Globus pallidus (tissue), 1 donor: ENCODE measurements at regions not wholly inside any gene's neighbourhood (a gene's known extent, or its start where the extent isn't known, plus 50 kb on each side); places are given as distances from the start of the nearest gene placed in this dataset.
"Not testable (repeated sequence)": the region's sequence is repeated elsewhere in the genome, so short reads cannot be mapped to it uniquely, and the experiment has no call there.

ENCODE experiments used
- DNase-seq: peaks from one replicate; pipeline ENCODE4 v3.0.0-alpha.2; 2015; ENCODE audit warnings: low spot score

DNA sequence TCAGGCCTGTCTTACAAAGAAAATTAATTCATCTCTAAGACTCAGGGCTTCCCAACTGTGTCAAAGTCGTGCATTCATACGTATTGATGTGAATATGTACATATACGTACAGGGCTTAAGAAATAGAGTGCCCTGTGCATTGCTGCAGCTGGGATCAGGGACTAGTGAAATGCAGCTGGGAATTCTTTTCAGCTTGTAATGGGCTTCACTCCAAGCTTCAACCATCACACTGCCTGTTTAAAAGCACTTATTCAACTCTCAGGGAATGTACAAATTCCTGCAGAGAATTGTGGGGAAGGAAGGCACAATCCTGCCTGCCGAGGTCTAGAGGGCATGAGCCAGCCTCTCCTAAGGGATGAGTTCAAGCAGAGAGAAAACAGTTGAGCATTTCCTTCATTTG is 59.6 kb upstream of the MAN2A1 start:
- no peak for DNase-seq

DNA sequence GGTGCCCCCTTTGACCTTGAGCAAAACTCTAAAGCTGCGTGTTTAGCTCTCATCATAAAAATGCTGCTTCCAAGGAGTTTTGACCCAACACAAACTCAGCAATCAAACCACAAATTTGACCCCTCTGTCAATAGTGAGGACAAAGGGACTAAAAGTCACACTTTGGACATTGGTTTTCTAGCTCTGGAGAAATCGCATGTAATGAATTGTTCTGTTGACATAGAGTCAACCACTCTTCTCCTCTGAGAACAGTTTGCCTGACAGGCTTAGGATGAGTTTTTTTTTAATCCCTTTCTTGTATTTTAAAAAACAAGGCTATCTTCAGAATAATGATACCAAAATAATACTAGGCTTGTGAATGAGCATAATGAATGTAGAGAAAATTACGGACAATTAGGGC is 61.1 kb upstream of the MAN2A1 start:
- no peak for DNase-seq

GRCh38 chr5:109621266-109621665 is 68.5 kb upstream of the MAN2A1 start:
- DNase-seq, result not testable (repeated sequence)

GRCh38 chr5:109620651-109621050 is 69.1 kb upstream of the MAN2A1 start:
- no peak for DNase-seq

- DNase-seq, result peak; percentile 94
Measured at GRCh38 chr5:109619606-109620005, 70.1 kb upstream of the MAN2A1 start.

DNA sequence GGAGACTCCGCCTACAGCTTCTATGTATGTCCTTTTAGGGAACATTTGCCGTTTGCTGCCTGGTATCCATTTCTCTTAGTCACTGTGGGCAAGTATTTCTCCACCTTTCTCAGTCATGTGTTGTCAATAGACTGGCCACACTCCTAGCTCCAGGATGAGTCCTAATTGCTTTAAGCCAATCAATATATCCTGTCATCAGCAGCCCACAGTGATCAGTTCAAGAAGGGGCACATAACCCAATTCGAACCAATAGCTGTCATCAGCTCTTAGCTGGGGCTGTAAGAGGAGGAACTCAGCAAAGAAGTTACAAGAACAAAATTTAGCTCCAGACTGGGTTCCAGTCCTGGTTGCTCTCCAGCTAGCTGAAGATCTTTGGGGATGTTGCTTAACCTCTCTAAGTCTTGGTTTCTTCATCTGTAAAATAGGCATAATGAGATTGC is 70.7 kb upstream of the MAN2A1 start:
- DNase-seq, result no peak

DNA sequence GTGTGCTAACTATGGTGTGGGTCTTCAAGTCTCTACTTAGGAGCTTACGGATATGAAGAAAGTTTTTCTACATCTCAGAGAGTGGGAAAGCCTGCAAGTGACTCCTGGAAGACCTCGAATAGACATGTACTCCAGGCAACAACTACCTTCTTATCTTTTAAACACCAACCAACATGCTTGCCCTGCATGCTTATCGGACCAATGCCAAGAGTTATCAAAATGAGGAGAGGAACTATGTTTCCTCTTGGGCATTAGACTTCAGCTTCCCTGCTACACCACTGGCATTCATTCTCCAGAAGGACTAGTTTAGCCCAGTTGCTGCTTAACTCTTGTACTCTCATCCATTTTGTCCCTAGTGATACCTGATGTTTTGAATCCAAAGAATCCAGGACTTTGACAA is 74.7 kb upstream of the MAN2A1 start:
- DNase-seq, result no peak

GRCh38 chr5:109614301-109614700 is 75.4 kb upstream of the MAN2A1 start:
- DNase-seq, result no peak

GRCh38 chr5:109612278-109612905 is 77.3 kb upstream of the MAN2A1 start:
- DNase-seq, result peak; percentile 96

- DNase-seq, result no peak
Measured at GRCh38 chr5:109611505-109611904, 78.2 kb upstream of the MAN2A1 start.

DNA sequence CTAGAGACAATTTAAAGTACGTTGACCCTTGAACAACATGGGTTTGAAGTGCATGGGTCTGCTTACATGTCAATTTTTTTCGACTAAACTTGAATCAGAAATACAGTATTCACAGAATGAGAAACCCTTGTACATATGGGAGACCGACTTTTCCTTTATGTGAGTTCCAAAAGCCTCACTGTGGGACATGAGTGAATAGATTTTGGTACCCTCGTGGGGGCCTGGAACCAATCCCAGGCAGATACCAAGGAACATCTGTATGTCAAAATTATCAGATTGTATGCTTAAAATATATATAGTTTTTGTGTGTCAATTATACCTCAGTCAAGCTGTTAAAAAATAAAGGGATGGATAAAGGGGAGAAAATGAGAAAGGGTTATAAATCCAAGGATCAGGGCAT is 78.7 kb upstream of the MAN2A1 start:
- DNase-seq, result no peak

- no peak for DNase-seq
Measured at GRCh38 chr5:109610581-109610980, 79.1 kb upstream of the MAN2A1 start.

DNA sequence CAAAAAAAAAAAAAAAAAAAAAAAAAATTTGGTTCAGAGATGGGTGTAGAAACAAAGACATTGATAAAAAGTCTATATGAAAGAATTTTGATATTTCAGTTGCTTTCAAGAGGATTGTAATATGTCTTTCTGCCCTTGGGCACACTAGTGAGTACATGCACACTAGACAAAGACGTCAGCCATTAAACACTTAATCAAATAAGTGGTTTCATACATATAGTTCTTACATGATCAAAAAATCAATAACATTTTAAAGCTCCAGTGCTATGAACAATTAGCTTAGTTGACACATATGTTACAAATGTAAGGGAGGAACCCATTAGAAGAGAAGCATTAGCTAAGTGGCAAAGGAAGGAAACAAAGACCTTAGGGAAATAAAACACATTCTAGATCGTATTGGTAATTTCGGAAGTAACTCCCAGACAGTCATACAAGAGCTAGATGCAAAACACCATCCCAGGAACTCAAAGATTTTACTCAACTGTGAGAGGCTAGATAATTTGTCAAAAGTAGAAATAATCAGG is 84.5 kb upstream of the MAN2A1 start:
- DNase-seq, result no peak

- DNase-seq, result no peak
Measured at GRCh38 chr5:109604758-109605157, 85.0 kb upstream of the MAN2A1 start.

DNA sequence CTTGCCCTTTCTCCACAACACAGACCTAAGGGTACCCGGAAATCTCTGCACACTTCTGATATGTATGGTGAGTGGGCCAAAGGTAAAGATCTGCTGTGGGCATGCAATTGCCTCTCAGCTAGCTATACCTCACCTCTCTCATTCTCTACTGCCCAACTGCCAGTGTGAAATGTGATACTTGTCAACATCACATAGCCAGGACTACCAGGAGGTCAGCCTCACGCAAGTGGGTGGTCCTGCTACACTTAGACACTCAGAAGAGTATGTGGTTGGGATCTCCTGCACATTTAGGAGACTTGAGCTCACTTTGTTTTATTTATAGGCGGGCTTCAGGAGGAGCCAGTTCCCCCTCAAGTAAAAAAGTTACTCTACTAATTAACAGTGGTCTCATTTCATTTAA is 88.0 kb upstream of the MAN2A1 start:
- DNase-seq, result no peak

GRCh38 chr5:109597893-109598292 is 91.8 kb upstream of the MAN2A1 start:
- DNase-seq, result no peak

- DNase-seq, result no peak
Measured at GRCh38 chr5:109594217-109594616, 95.5 kb upstream of the MAN2A1 start.

DNA sequence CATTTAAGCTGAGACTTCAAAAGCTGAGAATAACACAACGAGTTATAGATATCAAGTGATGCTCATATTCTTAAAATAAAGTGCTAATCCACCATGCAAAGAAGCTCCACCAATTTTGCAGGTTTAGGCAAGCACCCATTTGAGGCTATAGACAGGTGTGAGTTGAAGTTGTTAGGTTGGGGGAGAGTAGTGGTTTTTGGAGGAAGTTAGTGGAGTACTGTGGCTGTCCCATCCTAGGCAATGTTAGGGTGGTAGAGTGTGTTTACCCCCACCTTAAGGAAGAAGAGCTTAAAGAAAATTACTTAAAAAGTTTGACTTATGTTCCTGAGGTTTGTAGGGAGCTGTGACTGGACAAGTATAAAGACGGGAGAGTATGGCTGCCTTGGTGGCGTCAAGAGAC is 98.9 kb upstream of the MAN2A1 start:
- DNase-seq, result no peak

DNA sequence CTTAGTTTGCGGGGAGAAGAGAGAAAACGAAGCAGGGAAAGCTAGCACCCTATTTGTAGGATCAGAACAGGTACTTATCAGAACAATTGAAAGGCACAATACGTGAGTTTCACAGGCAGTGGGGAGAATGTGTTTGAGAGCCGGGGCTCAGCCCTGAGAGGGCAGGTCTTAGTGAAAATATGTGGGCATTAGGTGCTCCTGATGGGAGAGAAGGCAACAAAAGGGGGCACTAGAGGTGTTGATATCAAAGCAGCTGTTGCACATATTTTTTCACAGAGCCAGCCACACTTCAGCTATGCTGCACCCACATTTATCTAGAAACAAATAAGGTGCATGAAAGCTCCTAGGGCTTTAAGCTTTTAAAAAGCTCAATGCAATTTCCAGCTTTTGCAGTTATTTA is 99.7 kb upstream of the MAN2A1 start:
- no peak for DNase-seq

DNA sequence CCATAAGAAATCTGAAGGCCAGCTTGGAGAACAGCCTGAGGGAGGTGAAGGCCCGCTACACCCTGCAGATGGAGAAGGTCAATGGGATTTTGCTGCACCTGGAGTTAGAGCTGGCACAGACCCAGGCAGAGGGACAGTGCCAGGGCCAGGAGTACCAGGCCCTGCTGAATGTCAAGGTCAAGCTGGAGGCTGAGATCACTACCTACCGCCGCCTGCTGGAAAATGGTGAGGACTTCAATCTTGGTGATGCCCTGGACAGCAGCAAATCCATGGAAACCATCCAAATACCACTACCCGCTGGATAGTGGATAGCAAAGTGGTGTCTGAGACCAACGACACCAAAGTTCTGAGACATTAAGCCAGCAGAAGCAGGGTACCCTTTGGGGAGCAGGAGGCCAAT is 100.5 kb upstream of the MAN2A1 start:
- DNase-seq, result no peak

GRCh38 chr5:109588281-109589035 is 101.3 kb upstream of the MAN2A1 start:
- DNase-seq, result no peak

GRCh38 chr5:109584986-109585599 is 104.6 kb upstream of the MAN2A1 start:
- no peak for DNase-seq

DNA sequence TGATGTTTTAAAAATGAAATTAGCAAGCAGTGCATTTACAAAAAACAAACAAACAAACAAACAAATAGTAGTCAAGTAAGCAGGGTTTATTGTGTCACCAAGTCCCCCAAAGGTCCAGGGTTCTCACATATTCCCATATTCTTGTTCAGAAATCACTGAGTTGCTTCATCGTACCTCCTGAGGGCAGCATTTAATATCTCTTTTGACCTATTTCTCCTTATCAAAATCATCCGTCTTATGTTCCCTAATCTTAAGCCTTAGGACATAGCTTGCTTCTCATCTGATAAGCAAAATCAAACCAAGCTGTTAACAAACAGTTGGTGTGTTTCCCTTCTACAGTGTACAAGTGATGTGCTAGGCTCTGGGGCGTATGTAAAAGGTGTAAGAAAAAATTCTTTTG is 109.5 kb upstream of the MAN2A1 start:
- peak; percentile 50 for DNase-seq
